GM21367 (cell line): ENCODE measurements at regions not wholly inside any gene's neighbourhood (a gene's known extent, or its start where the extent isn't known, plus 50 kb on each side); places are given as distances from the start of the nearest gene placed in this dataset.
A peak's percentile ranks its signal among the peaks of the same experiment; 100 is the strongest.

ENCODE experiments used
- ATAC-seq: cut with Tn5 transposase; IDR thresholded peaks from one replicate; pipeline ENCODE4 v1.9.1; 2021; ENCODE audit not compliant: unreplicated experiment

DNA sequence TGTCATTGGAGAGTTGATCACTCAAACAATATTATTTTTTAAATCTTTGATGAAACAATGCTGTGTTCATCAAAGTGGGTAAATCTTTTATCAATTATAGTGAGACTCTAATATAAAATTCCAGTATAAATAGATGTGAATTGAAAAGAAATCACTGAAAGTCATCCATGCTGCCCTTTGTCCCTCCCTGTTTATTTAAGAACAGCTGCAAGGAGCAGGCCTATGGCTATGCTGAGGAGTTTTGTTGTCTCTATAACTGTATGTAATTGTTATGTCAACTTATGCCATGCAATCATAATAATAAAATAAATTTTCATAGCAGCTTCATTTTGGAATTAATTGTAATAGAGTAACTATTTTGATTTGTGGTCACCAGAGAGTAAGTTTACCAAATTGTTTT, 1272.4 kb upstream of the ADGRL4 start:
- no peak for ATAC-seq

DNA sequence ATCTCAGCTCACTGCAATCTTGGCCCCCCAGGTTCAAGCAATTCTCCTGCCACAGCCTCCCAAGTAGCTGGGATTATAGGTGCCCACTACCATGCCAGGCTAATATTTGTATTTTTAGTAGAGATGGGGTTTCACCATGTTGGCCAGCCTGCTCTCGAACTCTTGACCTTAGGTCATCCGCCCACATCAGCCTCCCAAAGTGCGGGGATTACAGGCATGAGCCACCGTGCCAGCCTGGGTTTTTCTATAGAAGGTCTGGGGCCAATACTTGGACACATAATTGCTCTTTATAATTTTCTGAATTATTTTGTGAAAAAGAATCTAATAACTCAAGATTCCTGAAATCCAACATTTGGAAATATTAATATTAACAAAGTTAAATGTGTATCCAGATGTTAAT, 1267.7 kb upstream of the ADGRL4 start:
- ATAC-seq: no peak

DNA sequence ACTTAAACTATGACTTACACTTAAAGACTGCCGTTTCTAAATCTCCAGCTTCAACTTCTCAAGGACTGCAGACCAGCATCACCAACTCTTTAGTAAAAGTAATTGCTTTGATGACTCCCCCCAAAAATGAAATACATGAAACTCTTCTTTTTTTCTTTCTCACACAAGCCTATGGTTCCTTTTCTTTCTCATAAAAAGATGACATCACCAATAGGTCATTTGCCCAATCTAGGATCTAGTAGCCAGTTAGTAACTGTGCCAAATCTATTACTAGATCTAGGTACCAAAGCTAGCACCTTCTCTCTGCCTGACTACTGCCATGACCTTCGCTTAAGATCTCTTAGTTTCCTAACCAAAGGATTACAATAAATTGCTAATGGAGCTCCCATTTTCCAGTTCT, 1266.0 kb upstream of the ADGRL4 start:
- ATAC-seq: no peak

DNA sequence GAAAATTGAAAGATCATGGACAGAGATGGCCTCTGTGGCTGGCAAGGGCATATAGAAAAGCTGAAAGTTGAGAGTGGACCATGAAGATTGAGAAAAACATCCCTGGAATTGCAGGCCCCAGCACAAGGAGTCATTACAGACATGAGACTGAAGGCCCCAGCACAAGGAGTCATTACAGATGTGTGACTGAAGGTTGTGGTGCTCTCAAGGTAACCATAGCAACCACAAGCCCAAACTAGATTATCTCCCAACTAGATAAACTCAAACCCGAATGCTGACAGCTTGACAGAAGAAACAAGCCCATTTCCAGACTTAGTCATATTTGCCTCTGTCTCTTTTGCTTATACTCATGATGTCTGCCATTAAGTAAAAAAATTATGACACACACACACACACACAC, 1252.1 kb upstream of the ADGRL4 start:
- no peak for ATAC-seq

DNA sequence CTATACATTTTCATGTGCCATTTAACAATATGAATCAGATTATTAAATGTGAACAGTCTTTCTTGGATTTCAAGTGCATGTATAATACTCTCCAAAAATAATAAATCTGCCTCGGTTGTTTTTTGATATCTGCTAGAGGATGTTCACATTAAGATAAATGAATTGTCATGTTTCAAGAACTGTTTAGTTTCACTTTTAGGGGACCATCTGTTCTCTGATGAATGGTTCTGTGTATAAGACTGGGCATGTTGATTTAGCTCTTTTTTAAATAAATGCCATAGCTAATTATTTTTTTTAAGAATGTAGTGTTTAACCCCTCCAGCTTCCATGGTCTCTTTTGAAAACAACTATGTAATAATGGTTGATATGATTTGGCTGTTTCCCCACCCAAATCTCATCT, 1245.1 kb upstream of the ADGRL4 start:
- ATAC-seq: no peak

DNA sequence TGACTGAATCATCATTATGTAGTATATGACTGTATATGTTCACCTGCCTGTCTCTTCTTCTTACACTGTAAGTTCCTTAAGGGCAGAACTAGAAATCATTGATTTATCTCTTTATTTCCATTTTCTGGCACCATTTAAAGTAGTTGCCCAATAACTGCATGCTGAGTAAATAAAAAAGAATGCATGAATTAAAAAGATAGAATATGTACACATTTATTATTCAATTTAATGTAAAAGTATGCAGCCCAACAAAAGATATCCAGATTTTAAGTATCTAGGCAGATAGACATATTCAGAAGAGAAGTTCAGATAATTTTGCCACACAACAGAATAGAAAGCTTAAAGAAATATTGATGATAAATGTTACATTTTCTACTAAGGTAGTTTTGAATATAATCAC, 1244.6 kb upstream of the ADGRL4 start:
- no peak for ATAC-seq

DNA sequence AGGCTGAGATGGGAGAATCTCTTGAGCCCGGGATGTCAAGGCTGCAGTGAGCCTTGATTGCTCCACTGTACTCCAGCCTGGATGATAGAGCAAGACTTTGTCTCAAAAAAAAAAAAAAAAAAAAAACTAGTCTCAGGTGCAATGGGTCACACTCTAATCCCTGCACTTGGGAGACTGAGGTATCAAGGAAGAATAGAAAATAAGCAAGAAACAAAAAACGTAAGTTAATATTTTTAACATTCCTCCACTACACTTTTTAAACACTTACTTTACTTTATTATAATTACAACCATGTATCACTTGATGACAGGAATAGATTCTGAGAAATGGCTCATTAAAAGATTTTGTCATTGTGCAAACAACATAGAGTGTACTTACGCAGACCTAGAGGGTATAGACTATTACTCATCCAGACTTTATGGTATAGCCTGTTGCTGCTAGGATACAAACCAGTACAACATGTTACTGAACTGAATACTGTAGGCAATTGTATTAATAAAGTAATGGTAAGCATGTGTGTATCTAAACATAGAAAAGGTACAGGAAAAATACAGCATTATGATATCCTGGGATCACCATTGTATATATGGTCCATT, 1244.1 kb upstream of the ADGRL4 start:
- ATAC-seq: no peak

DNA sequence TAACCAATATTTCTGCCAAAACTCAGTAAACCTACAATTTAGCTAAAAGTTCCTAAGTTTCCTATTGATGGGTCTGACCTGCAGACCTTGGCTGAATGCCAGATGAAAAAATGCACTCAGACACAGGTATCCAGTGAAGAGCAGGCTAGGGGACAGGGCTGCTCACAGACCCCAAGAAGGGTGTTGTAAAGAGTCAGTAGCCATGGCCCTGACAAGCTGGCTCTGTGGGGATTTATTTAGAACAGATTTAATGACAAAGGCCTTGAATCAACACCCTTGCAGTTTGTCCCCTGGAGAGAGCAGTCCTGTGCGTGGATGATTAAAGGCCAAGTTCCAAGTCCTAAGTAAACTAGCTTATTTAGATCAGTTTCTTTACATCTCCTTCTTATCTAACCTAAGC, 1243.2 kb upstream of the ADGRL4 start:
- no peak for ATAC-seq

DNA sequence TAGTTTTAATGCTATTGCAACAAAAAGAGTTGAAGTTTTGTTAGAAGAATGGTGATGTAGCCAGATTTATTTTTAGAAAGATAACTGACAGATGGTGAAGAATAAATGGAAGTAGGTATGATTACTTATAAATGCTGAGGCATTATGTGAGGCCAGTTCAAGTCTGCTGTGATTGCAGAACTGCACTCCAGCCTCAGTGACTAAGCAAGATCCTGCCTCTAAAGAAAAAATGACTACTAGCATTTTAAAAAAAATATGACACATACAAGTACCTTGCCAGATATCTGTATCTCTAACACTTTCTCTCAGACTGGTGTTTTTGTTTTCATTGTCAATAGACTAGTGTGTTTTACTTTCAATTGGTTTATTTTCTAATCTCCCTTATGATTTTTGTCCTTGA, 1242.4 kb upstream of the ADGRL4 start:
- no peak for ATAC-seq

DNA sequence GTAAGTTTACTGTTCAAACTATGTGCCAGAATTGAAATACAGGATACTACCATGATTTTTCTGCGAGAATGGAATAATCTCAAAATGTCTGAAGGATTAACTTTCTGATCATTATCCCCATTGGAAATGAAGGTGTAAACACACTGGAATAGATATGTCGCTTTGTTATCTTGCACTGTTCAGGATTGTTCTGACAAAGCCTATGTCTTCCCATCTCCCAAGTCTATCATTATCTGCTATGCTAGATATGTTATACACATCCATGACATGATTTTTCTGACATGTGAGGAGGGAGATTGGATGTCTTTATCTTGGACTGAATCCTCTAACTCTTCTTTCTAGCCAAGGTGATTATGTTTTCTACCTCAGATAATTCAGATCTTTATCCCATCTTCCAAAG, 1239.3 kb upstream of the ADGRL4 start:
- ATAC-seq: no peak

DNA sequence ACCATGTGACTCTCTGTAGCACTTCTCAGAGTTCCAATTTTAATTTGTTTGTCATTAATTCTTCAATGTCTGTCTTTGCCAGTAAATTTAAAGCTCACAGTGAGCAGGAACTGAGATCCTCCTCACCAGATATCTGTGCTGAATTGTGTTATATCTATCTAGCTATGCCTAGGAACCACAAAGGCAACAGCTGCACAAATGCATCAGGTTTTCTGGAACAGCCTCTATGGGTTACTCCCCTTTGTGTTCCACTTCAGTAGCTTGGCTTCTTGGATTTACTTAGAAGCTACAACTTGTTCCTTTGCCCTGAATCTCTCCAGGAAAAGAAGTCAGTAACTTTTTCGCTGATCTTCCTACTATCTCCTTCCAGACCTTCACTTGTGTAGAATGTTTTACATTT, 1237.8 kb upstream of the ADGRL4 start:
- ATAC-seq: no peak

DNA sequence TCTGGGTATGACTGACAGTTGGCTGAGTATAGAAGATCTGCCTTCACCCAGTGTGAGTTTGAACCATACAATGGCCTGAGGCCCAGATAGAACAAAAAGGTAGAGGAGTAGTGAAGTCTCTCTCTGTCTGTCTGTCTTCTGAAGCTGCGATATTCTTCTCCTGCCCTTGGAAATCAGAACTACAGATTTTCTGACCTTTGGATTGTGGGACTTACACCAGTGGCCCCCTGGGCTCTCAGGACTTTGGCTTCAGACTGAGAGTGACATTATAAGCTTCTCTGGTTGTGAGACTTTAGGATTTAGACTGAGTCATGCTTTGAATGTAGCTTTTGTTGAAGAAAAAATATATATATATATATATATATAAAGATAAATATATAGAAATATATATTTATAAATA, 1235.0 kb upstream of the ADGRL4 start:
- no peak for ATAC-seq

DNA sequence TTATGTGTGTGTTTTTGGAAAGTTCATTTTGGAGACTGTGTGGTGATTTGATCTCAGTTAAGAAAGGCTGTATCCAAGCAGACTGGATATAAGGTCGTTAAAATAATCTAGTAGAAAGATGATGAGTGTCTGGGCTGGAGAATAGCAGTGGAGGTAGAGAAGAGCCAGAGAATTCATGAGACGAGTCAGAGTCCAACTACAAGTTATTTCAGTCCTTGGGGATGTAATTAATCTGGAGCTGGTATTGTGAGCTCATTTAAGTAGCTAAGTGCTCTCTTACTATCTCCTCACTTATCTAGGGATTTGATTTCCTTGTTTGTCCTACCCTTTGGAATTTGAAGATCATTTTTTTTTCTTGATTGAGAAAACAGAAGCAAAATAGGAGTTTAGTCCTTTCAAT, 1219.0 kb upstream of the ADGRL4 start:
- ATAC-seq: no peak

DNA sequence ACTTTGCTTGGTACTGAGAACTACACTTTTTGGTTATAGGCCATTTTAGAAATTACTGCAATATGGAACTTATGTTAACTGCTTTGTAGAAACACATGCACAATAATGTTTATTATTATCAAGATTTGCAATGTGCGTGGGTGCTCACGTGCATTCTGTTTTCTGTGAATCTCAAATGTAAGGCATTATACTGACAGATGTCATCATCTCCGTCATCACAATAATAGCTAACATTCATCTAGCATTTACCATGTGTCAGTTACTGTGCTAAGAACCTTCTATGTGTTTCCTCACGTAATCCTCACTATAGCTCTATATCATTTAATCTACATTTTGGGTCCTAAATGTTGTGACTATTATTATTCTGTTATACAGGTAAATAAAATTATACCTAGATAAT, 1214.8 kb upstream of the ADGRL4 start:
- no peak for ATAC-seq

DNA sequence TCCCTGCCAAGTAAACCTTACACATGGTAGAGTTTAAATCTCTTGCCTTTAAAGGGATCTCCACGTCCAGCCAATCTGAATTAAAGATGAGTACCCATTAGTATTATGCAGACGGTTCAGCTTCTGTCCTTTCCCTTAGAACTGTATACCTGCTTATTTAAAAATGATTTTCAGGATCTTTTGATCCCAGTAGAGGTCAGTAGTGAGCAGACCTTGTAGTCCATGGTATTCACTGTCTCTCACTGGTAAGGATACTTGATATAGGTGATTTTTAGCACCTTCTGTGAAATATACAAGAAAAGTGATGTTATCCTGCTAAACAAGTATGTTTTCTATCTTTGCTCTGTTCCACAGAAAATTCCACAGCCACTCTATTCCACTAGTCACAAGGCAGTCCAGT, 1211.6 kb upstream of the ADGRL4 start:
- ATAC-seq: peak; percentile 90

DNA sequence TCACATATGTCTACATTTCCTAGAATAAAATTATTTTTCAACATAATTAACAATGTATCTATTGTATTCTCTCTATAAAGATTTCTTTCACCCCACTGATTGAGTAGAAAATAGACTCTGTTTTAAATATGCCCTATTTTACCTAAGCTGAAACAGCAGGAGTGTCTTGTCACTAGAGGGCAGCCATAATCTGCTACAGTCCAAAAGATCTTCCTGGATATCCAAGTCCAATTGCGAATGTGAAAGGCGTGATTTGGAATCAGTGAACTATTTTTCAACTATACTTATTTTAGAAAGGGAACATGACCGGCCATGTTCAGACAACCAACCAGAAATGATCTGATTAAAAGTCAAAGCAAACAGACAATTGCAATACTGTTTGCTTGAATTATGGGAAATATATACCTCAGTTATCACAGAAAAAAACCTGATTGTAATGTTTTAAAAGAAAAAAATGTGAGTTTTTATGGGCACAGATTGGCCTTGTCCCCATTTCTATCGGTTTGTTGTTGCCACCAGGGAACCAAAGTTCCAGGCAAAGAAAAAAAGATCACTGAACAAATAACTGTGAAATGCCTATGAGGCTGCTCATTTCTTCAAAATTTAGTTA, 1211.0 kb upstream of the ADGRL4 start:
- no peak for ATAC-seq

DNA sequence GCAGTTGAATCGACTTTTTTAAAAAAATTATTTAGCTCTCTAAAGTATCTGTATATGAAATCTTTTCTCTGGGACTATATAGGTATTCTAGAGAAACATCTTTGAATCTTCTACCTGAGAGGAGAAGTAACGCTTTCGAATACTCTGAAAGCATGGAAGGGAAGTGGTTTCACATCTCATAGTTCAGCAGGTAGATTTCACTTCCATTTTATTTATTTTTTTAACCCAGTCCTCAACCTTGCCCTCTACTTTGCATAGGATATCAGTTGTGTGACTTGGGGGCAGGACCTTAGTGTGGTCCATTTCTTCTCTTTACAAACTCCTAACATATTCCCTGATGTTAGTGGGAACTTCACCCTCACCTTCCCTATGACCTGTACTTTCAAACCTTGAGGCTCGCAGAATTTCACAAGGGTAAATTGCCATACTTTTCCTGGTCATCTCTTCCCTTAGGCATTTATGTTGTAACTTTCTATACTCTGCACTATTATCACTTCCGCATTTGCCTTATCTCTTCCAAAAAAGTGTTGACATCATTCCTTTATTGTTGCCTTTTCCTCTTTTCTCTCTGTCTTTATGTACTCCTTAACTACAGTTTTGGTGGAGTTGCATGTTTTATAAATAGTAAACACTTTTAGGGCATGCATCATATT, 1208.5 kb upstream of the ADGRL4 start:
- no peak for ATAC-seq

DNA sequence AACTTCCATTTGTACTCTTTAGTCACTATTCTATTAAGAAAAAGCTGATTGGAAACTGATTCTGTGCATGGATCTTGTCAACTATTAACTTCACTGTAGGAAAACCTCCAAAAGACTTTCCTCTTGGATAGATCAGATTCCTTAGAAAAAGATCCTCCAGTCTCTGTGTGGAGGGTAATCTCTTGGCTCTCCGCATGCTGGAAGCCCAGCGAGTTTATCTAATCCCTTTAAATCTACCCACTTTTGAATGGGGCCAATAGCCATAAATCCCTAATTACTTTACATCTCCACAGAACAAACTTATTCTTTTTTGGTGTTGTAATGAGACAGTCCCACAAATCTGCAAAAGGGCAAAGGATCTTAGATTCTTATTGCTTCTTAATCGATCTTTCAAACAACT, 1206.4 kb upstream of the ADGRL4 start:
- ATAC-seq: no peak

DNA sequence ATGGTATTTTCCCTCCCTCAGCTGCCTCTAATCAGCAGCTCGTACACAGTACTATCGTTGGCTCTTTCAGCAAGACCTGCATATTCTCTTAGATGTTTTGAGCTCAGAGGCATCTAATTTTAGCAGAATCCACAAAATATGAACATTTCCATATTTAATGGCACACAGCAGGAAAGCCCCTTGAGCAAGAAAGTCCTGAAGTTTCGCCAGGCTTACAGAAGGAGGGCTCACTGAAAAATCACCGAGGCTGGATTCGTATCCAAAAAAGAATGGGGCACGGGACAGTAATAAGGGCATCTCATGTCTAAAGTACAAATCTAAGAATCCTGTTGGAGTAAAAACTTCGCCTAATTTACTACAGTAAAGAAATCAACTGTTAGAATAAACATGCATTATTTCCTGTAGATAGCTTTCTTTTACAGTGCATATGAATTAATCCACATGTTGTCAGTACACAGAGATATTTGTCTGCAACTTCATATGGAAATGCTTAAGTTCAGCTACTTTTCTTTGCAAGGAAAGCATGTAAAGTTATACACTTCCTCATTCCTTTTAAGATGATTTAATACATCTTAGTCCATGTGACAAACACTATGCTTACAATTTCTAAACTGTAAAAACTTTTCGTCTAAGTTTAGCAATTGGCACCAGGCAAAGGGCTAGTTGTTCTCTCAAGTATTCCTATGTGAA, 1205.3 kb upstream of the ADGRL4 start:
- ATAC-seq: no peak

DNA sequence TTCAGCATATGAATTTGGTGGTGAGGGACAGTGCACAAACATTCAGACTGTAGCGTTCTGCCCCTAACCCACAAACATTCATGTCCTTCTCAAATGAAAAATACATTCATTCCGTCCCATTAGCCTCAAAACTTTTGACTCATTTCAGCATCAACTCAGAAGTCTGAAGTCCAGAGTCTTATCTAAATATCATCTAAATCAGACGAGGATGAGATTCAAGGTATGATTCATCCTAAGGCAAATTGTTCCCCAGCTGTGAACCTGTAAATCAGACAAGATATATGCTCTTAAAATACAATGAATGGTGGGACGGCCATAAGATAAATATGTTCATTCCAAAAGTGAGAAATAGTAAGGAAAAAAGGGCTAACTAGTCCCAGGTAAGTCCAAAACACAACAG, 1195.6 kb upstream of the ADGRL4 start:
- no peak for ATAC-seq

DNA sequence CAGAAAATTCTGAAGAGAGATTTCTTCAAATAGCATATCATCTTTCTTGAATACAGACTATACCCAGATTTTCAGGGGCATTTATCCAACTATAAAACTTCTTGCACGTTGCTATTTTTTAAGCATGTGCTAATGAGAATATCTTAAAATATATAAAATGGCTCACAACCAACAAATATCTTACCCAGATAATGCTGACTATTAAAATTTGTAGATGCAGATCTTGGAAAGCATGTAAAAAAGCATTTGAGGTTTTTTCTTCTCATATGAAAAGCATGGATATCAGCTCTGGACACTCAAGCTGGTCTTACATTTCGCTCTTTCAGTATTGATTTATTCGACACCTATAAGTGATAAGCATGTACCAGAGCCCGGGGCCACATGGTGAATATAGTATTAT, 1187.7 kb upstream of the ADGRL4 start:
- ATAC-seq: no peak

DNA sequence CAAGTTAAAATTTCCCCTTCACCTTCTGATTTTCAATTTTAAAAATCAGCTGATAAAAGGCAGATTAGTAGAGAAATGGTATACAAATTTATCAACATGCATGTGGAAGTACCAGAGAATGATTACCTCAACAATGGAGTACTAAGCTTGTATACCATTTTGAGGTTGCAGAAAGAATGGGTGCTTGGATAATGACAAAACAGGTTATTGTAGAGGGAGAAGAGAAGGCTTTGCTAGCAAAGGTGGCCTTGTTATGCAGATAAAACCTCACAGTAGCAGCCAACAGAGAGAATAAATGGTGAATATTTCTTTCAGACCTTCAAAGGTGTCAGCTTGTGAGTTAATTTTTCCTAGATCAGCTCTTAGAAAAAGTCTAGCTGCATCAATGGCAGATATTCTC, 1174.9 kb upstream of the ADGRL4 start:
- ATAC-seq: no peak
